ENCODE measurements at regions not wholly inside any gene's neighbourhood (a gene's known extent, or its start where the extent isn't known, plus 50 kb on each side); places are given as distances from the start of the nearest gene placed in this dataset.

GRCh38 chr13:109899316-109899715, 112.9 kb upstream of the IRS2 start:
- TF ChIP-seq POLR2A (IDR thresholded peaks at IDR 0.05): no peak
- TF ChIP-seq CTCF (IDR thresholded peaks at IDR 0.05): no peak
- no peaks in the 10 kb centered on the region for H3K27me3 ChIP-seq
- intact Hi-C loops (cut with DNase I): no loop called here

GRCh38 chr13:109897988-109898624, 111.7 kb upstream of the IRS2 start:
- Histone ChIP-seq H3K4me1 (no peaks in the 10 kb centered on the region), H3K27me3 (no peaks in the 10 kb centered on the region), H3K4me3 (no peak overlapping the region), H3K36me3 (no peaks in the 10 kb centered on the region), H3K27ac (peak overlapping the region in 1 of 4 donors; percentile 44), H3K9me3 (no peaks in the 10 kb centered on the region)
- DNase-seq: no peak
- 49 to 54% methylated on average over 5 of the region's 5 CpGs for WGBS, 2 donors
- intact Hi-C loops (cut with DNase I): no loop called here
- no peak for TF ChIP-seq POLR2A (IDR thresholded peaks at IDR 0.05)
- no peak for TF ChIP-seq CTCF (IDR thresholded peaks at IDR 0.05)

More at GRCh38 chr13:109899316-109899715, 112.9 kb upstream of the IRS2 start:
- H3K36me3 ChIP-seq: no peaks in the 10 kb centered on the region
- no peaks in the 10 kb centered on the region for H3K9me3 ChIP-seq
- no peak overlapping the region for H3K27ac ChIP-seq
- no peak for DNase-seq
- 76 to 90% methylated on average over 3 of the region's 3 CpGs for WGBS, 2 donors
- no peaks in the 10 kb centered on the region for H3K4me1 ChIP-seq
- no peak overlapping the region for H3K4me3 ChIP-seq

- Histone ChIP-seq H3K4me3 (no peak overlapping the region), H3K9me3 (no peaks in the 10 kb centered on the region), H3K27ac (no peak overlapping the region), H3K36me3 (no peaks in the 10 kb centered on the region), H3K4me1 (no peaks in the 10 kb centered on the region), H3K27me3 (no peaks in the 10 kb centered on the region)
- 83 to 92% methylated on average over 1 to 2 of the region's 2 CpGs for WGBS, 2 donors
- no peak for TF ChIP-seq CTCF (IDR thresholded peaks at IDR 0.05)
- TF ChIP-seq POLR2A (IDR thresholded peaks at IDR 0.05): no peak
- DNase-seq: no peak
- intact Hi-C loops (cut with DNase I): no loop called here
These were observed 105.7 kb upstream of the IRS2 start for GRCh38 chr13:109892101-109892500.

GRCh38 chr13:109885235-109885634, 98.9 kb upstream of the IRS2 start:
- H3K4me3 ChIP-seq: no peak overlapping the region
- no peaks in the 10 kb centered on the region for H3K9me3 ChIP-seq
- H3K27ac ChIP-seq: no peak overlapping the region
- intact Hi-C loops (cut with DNase I): no loop called here
- peaks cover 0 to 5% (median 0%) of the 10 kb centered on the region in 4 donors for H3K27me3 ChIP-seq
- no peaks in the 10 kb centered on the region for H3K36me3 ChIP-seq
- TF ChIP-seq CTCF (IDR thresholded peaks at IDR 0.05) (no peak), POLR2A (IDR thresholded peaks at IDR 0.05) (no peak)
- WGBS, 2 donors: 89 to 98% methylated on average over 4 of the region's 4 CpGs
- H3K4me1 ChIP-seq: no peaks in the 10 kb centered on the region
- DNase-seq: no peak

- TF ChIP-seq CTCF (IDR thresholded peaks at IDR 0.05): no peak
- no peak for TF ChIP-seq POLR2A (IDR thresholded peaks at IDR 0.05)
- 40% methylated on average over 1 of the region's 1 CpG; no CpG with 5 or more reads in 1 of the 2 donors for WGBS, 2 donors
These were observed 98.1 kb upstream of the IRS2 start for GRCh38 chr13:109884462-109884861.

More at GRCh38 chr13:109884462-109884861, 98.1 kb upstream of the IRS2 start:
- Histone ChIP-seq H3K36me3 (no peaks in the 10 kb centered on the region), H3K9me3 (no peaks in the 10 kb centered on the region), H3K27ac (no peak overlapping the region), H3K4me1 (no peaks in the 10 kb centered on the region), H3K4me3 (no peak overlapping the region), H3K27me3 (peaks cover 0 to 5% (median 0%) of the 10 kb centered on the region in 4 donors)
- intact Hi-C loops (cut with DNase I): no loop called here
- DNase-seq: no peak

Data from esophagus squamous epithelium (tissue), 5 donors.